HepG2 (cell line): ENCODE measurements at regions not wholly inside any gene's neighbourhood (a gene's known extent, or its start where the extent isn't known, plus 50 kb on each side); places are given as distances from the start of the nearest gene placed in this dataset.

Experiments
- ADNP ChIP-seq: sonication (generic); formaldehyde crosslinking; IDR thresholded peaks from 2 replicates; pipeline ENCODE4 v1.4.0; 2020; ENCODE audit warnings: missing genetic modification reagents
- HCFC1 ChIP-seq: fragments of 150-350 bp; IDR thresholded peaks from 2 replicates; pipeline ENCODE4 v1.6.1; 2014; ENCODE audit warnings: low read depth, low read length
- KLF16 ChIP-seq, 2 experiments: sonication (generic) in 1 of 2; formaldehyde crosslinking in 1 of 2; IDR thresholded peaks; 2 replicates each; pipeline versions ENCODE4 v1.6.1 to v1.8.0; 2016 to 2023; ENCODE audit warnings: missing genetic modification reagents in 2 of 2, missing compliant biosample characterization in 1 of 2
- KMT2A ChIP-seq: sonication (generic); formaldehyde crosslinking; IDR thresholded peaks from 2 replicates; pipeline ENCODE4 v1.4.0; 2020; ENCODE audit warnings: missing genetic modification reagents
- MED1 ChIP-seq: sonication (generic); formaldehyde crosslinking; IDR thresholded peaks from 2 replicates; pipeline ENCODE4 v1.4.0; 2020; ENCODE audit warnings: missing genetic modification reagents
- MIER2 ChIP-seq: IDR thresholded peaks from 2 replicates; pipeline ENCODE4 v1.6.1; 2016; ENCODE audit warnings: missing biosample characterization, missing genetic modification reagents
- NFE2L1 ChIP-seq: sonication (generic); formaldehyde crosslinking; IDR thresholded peaks from 2 replicates; pipeline ENCODE4 v1.4.0; 2020; ENCODE audit warnings: missing genetic modification reagents, mild to moderate bottlenecking, borderline replicate concordance
- NR2F6 ChIP-seq, 2 experiments: IDR thresholded peaks; 2 replicates each; pipeline ENCODE4 v1.6.1; 2016; ENCODE audit warnings: antibody characterized with exemption in 1 of 2, mild to moderate bottlenecking in 1 of 2
- PCBP1 ChIP-seq: fragments of 200-400 bp; formaldehyde crosslinking; IDR thresholded peaks from 2 replicates; pipeline ENCODE4 v1.6.1; 2017; ENCODE audit warnings: mild to moderate bottlenecking, low read depth, low read length, borderline replicate concordance
- REXO4 ChIP-seq: sonication (generic); formaldehyde crosslinking; IDR thresholded peaks from 2 replicates; pipeline ENCODE4 v1.8.0; 2022; ENCODE audit warnings: missing genetic modification reagents, mild to moderate bottlenecking, borderline replicate concordance
- RFX3 ChIP-seq: IDR thresholded peaks from 2 replicates; pipeline ENCODE4 v1.6.1; 2016; ENCODE audit warnings: missing biosample characterization, missing genetic modification reagents
- RFX5 ChIP-seq: IDR thresholded peaks from 2 replicates; pipeline ENCODE4 v1.6.1; 2011; ENCODE audit warnings: low read depth, low read length, improper control_type of control experiment
- SPEN ChIP-seq: sonication (generic); formaldehyde crosslinking; IDR thresholded peaks from 2 replicates; pipeline ENCODE4 v1.5.1; 2020; ENCODE audit warnings: low read depth, mild to moderate bottlenecking, missing genetic modification reagents
- TBX3 ChIP-seq: fragments of 450-650 bp; IDR thresholded peaks from 2 replicates; pipeline ENCODE4 v1.6.1; 2017; ENCODE audit warnings: antibody characterized with exemption, mild to moderate bottlenecking, inconsistent platforms, borderline replicate concordance
- TEAD3 ChIP-seq: optimal IDR thresholded peaks from 2 replicates; pipeline ENCODE3; 2016; ENCODE audit warnings: borderline replicate concordance
- TSC22D2 ChIP-seq: sonication (generic); formaldehyde crosslinking; IDR thresholded peaks from 2 replicates; pipeline ENCODE4 v1.5.1; 2020; ENCODE audit warnings: missing genetic modification reagents, mild to moderate bottlenecking, borderline replicate concordance
- ZBTB42 ChIP-seq: sonication (generic); formaldehyde crosslinking; IDR thresholded peaks from 2 replicates; pipeline ENCODE4 v1.5.0; 2020; ENCODE audit warnings: mild to moderate bottlenecking, missing genetic modification reagents
- ZIK1 ChIP-seq: sonication (generic); formaldehyde crosslinking; IDR thresholded peaks from 2 replicates; pipeline ENCODE4 v1.5.0; 2020; ENCODE audit warnings: mild to moderate bottlenecking, low read depth, missing genetic modification reagents, borderline replicate concordance
- ZNF24 ChIP-seq: fragments of 450-650 bp; IDR thresholded peaks from 2 replicates; pipeline ENCODE4 v1.6.1; 2017; ENCODE audit warnings: antibody characterized with exemption, mild to moderate bottlenecking
- ZNF558 ChIP-seq: sonication (generic); formaldehyde crosslinking; IDR thresholded peaks from 2 replicates; pipeline ENCODE4 v1.9.0; 2022; ENCODE audit warnings: mild to moderate bottlenecking, missing genetic modification reagents, borderline replicate concordance
- ZNF570 ChIP-seq: sonication (generic); formaldehyde crosslinking; IDR thresholded peaks from 2 replicates; pipeline ENCODE4 v1.4.0; 2020; ENCODE audit warnings: mild to moderate bottlenecking, missing genetic modification reagents, borderline replicate concordance
- ZNF709 ChIP-seq: sonication (generic); formaldehyde crosslinking; IDR thresholded peaks from 2 replicates; pipeline ENCODE4 v1.5.0; 2020; ENCODE audit warnings: mild to moderate bottlenecking, missing genetic modification reagents
- ZNF83 ChIP-seq: sonication (generic); formaldehyde crosslinking; IDR thresholded peaks from 2 replicates; pipeline ENCODE4 v1.4.0; 2020; ENCODE audit warnings: missing genetic modification reagents, mild to moderate bottlenecking, borderline replicate concordance
- TF ChIP-seq, protein P1 (sequence below): sonication (generic); formaldehyde crosslinking; IDR thresholded peaks from 2 replicates; pipeline ENCODE4 v1.4.0; 2020; ENCODE audit warnings: missing genetic modification reagents, borderline replicate concordance
- TF ChIP-seq, protein P2 (sequence below): sonication (generic); formaldehyde crosslinking; IDR thresholded peaks from 2 replicates; pipeline ENCODE4 v1.4.0; 2020; ENCODE audit warnings: missing genetic modification reagents

DNA sequence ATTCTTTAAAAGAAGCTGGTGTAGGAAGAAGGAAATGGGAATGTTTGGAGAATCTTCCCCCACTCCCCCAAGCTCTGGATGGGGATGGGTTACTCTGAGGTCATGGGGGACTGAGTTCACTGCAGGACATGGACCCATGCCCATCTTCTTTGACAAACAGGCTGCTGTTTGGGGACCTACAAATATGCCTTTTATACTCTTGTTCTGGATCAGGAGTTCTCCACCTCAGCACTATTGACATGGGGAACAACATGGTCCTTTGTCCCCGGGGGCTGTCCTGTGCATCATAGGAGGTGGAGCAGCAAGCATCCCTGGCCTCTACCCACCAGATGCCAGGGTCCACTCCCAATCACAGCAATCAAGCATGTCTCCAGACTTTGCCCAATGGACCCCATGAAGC is 365.8 kb upstream of the C1orf174 start (continued):
- TF ChIP-seq, protein P1, sequence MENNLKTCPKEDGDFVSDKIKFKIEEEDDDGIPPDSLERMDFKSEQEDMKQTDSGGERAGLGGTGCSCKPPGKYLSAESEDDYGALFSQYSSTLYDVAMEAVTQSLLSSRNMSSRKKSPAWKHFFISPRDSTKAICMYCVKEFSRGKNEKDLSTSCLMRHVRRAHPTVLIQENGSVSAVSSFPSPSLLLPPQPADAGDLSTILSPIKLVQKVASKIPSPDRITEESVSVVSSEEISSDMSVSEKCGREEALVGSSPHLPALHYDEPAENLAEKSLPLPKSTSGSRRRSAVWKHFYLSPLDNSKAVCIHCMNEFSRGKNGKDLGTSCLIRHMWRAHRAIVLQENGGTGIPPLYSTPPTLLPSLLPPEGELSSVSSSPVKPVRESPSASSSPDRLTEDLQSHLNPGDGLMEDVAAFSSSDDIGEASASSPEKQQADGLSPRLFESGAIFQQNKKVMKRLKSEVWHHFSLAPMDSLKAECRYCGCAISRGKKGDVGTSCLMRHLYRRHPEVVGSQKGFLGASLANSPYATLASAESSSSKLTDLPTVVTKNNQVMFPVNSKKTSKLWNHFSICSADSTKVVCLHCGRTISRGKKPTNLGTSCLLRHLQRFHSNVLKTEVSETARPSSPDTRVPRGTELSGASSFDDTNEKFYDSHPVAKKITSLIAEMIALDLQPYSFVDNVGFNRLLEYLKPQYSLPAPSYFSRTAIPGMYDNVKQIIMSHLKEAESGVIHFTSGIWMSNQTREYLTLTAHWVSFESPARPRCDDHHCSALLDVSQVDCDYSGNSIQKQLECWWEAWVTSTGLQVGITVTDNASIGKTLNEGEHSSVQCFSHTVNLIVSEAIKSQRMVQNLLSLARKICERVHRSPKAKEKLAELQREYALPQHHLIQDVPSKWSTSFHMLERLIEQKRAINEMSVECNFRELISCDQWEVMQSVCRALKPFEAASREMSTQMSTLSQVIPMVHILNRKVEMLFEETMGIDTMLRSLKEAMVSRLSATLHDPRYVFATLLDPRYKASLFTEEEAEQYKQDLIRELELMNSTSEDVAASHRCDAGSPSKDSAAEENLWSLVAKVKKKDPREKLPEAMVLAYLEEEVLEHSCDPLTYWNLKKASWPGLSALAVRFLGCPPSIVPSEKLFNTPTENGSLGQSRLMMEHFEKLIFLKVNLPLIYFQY (CRISPR knock-in tag) = no peak
- TF ChIP-seq ZNF570 (CRISPR knock-in tag) (no peak), RFX5 (no peak), RFX3 (CRISPR knock-in tag) (no peak), ZNF24 (no peak), KLF16 (CRISPR knock-in tag; IDR thresholded peaks at IDR 0.05) (no peak), NFE2L1 (CRISPR knock-in tag) (no peak), ADNP (CRISPR knock-in tag) (no peak), REXO4 (no peak), ZIK1 (no peak), ZNF558 (CRISPR knock-in tag) (no peak), TBX3 (no peak), NR2F6 (IDR thresholded peaks at IDR 0.05) (peak; percentile 59), NR2F6 (CRISPR knock-in tag; IDR thresholded peaks at IDR 0.05) (peak; percentile 80), TSC22D2 (CRISPR knock-in tag) (no peak), KMT2A (CRISPR knock-in tag) (no peak), HCFC1 (no peak), PCBP1 (no peak), ZNF83 (CRISPR knock-in tag) (no peak), TEAD3 (CRISPR knock-in tag) (peak; percentile 45), MIER2 (CRISPR knock-in tag) (no peak), SPEN (no peak), ZBTB42 (CRISPR knock-in tag) (no peak), ZNF709 (CRISPR knock-in tag) (no peak), MED1 (peak; percentile 82)
- TF ChIP-seq, protein P2, sequence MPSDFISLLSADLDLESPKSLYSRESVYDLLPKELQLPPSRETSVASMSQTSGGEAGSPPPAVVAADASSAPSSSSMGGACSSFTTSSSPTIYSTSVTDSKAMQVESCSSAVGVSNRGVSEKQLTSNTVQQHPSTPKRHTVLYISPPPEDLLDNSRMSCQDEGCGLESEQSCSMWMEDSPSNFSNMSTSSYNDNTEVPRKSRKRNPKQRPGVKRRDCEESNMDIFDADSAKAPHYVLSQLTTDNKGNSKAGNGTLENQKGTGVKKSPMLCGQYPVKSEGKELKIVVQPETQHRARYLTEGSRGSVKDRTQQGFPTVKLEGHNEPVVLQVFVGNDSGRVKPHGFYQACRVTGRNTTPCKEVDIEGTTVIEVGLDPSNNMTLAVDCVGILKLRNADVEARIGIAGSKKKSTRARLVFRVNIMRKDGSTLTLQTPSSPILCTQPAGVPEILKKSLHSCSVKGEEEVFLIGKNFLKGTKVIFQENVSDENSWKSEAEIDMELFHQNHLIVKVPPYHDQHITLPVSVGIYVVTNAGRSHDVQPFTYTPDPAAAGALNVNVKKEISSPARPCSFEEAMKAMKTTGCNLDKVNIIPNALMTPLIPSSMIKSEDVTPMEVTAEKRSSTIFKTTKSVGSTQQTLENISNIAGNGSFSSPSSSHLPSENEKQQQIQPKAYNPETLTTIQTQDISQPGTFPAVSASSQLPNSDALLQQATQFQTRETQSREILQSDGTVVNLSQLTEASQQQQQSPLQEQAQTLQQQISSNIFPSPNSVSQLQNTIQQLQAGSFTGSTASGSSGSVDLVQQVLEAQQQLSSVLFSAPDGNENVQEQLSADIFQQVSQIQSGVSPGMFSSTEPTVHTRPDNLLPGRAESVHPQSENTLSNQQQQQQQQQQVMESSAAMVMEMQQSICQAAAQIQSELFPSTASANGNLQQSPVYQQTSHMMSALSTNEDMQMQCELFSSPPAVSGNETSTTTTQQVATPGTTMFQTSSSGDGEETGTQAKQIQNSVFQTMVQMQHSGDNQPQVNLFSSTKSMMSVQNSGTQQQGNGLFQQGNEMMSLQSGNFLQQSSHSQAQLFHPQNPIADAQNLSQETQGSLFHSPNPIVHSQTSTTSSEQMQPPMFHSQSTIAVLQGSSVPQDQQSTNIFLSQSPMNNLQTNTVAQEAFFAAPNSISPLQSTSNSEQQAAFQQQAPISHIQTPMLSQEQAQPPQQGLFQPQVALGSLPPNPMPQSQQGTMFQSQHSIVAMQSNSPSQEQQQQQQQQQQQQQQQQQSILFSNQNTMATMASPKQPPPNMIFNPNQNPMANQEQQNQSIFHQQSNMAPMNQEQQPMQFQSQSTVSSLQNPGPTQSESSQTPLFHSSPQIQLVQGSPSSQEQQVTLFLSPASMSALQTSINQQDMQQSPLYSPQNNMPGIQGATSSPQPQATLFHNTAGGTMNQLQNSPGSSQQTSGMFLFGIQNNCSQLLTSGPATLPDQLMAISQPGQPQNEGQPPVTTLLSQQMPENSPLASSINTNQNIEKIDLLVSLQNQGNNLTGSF (CRISPR knock-in tag) = no peak
